ENCODE measurements at regions not wholly inside any gene's neighbourhood (a gene's known extent, or its start where the extent isn't known, plus 50 kb on each side); places are given as distances from the start of the nearest gene placed in this dataset.

DNA sequence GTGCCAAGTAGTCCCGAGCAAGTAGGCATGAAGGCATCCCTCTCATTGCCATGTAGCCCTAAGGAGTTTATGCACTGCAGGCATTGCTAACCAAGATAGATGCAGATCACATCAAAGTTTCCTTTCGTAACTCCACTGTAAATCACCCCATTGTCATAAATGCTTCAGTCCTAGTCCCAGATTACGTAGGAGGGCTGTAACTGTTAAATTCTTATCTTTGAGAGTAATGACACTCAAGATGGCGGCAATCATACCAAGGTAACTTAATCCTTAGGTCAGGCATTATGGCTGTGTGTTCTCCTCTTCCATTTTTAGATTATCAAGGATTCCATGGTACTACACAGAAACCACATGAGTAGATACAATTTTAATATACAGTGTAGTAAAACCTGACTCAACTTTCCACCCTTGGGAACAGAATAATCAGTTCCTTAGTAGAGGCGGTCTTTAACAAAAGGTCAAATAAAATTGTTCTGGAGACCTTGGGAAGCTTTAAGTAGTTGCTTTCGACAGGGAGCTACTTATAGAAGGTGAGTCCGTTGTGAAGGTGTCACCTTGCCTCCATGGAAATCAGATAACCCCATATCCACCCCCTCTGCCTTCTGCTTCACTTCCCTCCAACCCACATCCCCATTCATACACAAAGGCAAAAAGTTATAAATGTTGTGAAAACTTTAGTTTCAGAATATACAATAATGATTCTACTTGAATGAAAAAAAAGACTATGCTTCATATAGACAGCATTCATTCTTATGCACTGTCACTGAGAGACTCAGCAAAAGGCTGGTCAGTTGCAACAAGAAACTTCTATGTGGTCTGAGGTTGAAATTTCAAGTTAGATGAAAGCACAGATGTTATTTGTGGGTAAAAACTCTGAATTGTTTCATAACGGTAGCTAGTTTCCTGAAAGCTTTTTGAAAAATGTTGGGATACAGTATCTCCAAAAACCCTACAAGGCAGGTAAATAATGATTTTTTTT lies 64.8 kb upstream of the GALNT5 start:
- TF ChIP-seq POLR2A (IDR thresholded peaks at IDR 0.05; ENCODE audit: low read length) (no peak), GATA1 (IDR thresholded peaks at IDR 0.05; ENCODE audit: low read depth, low read length) (no peak)

Data from erythroblast (primary cell).